HG02970 (cell line): ENCODE measurements at regions not wholly inside any gene's neighbourhood (a gene's known extent, or its start where the extent isn't known, plus 50 kb on each side); places are given as distances from the start of the nearest gene placed in this dataset.

Experiments used
- ATAC-seq: cut with Tn5 transposase; IDR thresholded peaks from one replicate; pipeline ENCODE4 v1.9.1; 2021; ENCODE audit warnings: mild to moderate bottlenecking, moderate library complexity, moderate number of reproducible peaks; ENCODE audit not compliant: unreplicated experiment, low FRiP score

DNA sequence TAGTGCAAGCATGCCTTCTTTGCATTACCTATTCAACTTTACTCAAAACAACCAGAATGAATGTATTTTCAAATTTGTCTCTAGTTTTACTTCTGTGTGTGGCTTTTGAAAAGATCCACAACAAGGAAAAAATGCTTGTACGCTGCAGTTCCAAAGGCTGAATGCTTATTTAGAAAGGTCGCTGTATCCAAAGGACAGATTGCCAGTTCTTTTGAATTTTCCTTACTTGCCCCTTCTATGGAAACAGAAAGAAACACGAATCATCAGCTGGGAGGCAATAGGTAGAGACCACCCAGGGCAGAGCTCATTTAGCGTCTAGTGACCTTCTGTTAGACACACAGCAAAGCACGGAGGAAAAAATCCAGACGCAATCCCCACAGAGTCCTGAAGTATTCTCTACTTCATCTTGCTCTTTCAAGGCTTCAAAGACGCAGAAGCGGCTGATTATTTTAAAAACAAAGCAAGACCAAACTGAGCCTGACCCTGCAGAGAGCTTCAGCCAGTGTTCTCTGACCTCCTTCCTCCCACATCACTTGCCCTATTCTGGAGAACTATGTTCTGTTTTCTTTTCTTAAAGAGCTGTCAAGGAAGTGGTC is 674.6 kb upstream of the SGCG start:
- no peak for ATAC-seq

DNA sequence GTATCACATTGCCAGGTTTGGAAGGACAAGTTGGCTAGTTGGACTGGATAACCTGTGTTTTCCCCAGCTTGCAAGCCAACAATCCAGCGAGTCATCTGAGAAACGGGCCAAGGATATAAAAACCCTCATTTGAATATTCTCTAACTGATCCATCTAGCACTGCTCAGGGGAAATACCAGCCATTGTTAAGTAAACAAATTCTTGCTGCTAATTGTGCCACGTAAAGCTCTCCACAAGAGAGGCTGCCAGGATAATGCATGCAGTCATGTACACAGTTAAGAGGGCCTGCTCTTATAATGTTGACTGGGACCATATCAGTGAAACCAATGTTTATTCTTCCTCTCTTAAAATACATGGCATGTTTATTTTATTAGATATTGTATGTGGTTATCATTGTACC is 663.2 kb upstream of the SGCG start:
- no peak for ATAC-seq

- ATAC-seq = no peak
Measured at GRCh38 chr13:22536851-22537250, 643.9 kb upstream of the SGCG start.

DNA sequence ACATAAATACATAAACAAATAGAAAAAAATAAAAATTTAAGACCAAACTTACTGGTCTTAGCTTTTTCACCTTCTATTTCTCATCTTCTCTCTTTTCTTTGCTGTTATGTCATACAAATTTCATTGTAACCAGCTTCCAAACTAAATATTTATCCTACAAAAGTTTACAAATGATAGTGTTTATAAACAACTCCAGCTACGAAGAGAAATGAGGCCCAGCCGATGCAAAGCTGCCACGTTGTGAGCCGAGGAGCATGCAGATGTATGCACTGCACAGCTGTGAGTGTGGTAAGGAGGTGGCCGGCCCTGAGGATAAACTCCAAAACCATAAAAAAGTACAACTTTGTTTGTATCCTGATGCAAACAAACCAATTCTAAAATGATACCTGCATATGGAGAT is 642.4 kb upstream of the SGCG start:
- ATAC-seq = no peak

- no peak for ATAC-seq
Measured at GRCh38 chr13:22549126-22549525, 631.7 kb upstream of the SGCG start.

- ATAC-seq = no peak
Measured at GRCh38 chr13:22561581-22561980, 619.2 kb upstream of the SGCG start.

- ATAC-seq = no peak
Measured at GRCh38 chr13:22562116-22562515, 618.7 kb upstream of the SGCG start.

GRCh38 chr13:22563272-22563671 is 617.5 kb upstream of the SGCG start:
- ATAC-seq = no peak

DNA sequence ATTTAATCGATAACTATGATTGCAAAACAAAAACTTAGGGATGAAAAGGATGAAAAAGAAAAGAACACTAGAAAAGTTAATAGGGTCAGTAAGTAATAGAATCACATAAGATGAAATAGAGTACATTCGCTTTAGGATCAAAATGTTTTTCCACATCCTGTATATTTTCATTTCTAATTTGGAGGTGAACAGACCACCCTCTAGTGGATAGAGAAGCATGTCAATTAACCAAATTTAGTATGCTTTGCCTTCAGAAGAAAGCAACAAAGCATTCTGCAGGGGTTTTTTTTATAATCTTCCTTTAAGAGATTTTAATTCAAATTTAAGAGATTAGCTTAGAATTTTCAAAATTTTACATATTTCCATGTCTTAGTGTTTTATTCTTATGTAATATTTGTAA is 611.0 kb upstream of the SGCG start:
- ATAC-seq = no peak

DNA sequence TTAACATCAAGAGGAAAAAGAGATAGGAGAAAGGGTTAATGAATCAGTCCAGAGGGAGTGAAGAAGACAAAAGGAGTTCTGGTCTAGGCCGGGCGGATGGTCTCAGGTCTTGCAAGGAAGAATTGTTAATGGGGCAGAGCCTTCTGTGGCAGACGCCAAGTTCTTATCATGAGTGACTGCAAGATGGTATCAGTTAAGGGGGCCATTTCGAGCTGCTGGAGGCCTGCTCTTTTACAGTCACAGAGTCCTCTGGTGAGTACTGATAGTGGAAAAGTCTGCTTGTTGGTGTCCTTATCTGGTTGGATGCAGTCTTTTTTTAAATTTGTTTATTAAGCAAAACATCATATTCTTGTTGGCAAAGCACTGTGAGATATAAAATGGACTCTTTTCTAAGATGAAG is 590.9 kb upstream of the SGCG start:
- ATAC-seq = no peak

GRCh38 chr13:22592515-22592914 is 588.3 kb upstream of the SGCG start:
- no peak for ATAC-seq

DNA sequence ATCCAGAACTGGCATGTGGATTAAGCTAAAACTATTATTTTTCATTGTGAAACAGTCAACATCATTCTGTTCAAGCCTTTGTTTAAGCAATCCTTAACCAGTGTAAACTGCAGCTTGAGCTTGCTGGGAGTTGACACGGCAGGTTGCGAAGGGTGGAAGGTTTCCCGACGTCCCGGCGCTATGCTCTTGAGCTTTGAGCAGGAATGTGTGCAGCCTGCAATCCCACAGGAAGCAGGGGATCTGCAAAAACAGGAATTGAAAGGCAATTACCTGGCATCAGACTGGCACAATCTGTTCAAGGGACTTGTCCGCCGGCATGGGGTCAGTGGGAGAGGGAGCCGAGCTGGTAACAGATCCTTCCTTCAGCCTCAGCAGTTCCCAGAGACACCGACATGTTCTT is 586.7 kb upstream of the SGCG start:
- ATAC-seq = no peak

DNA sequence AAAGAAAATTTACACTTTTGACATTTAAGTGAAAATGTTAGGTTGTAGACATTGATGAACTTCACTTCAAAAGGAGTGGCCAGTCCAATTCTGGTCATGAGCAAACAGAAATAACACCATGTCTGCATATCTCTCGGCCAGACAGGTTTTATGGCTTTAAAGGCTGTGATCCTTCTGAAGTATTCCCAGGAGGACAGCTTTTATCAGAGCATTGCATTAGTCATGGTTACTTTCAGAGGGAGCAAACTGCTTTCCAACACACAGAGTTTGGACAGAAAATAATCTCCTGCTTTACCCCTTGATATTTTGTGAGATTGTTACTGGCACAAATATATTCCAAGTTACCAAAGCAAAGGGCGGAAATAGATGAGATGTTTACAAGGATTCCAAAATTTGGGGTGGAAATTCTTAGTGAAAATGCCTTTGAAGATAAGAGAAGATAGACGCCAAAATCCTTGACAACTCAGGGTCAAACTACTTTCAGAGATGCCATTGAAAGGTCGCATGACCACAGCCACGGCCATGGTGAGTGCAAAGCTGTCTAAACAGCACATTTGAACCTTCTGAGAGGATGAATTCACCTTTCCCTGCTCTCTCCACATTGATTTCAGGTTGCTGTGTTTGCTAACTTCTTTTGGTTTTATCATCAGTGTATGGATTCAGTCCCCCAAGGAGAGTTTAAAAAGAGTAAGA is 584.5 kb upstream of the SGCG start:
- no peak for ATAC-seq

DNA sequence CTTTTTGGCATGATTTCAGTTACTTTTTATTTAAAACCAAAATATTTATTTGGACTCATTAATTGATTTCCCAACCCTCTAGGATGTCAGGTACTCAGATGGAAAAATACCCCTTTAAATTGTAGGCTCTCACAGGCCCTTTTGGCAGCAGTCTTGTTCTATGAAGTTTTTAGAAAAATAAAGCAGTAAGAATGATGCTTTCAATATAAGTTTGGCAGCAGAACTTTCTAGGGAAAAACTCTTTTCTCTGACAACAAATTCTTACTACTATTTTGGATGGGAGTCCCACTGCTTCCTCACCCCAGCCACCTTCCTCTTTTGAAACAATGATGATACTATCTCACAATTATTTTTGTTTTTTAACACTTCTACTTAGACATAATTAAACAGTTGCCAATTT is 581.6 kb upstream of the SGCG start:
- no peak for ATAC-seq

DNA sequence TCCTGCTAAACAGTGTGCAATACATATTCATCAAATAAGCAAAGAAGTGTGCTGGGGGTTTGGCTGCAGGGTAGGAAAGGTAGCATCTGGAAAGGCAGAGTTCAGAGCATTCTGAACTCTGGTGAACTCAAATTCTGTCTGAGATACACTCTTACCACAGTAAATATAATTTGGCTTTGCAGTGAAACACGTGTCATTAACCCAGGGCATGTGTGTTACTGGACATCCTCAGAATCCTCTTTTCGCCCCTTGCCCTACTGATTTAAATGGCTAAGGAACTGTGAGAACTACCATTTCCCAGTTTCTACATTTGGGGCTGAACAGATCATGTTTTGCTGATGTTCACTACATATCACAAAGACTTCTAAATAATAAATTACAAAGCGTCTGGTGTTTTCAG is 562.8 kb upstream of the SGCG start:
- no peak for ATAC-seq

- ATAC-seq = no peak
Measured at GRCh38 chr13:22625691-22626090, 555.1 kb upstream of the SGCG start.

DNA sequence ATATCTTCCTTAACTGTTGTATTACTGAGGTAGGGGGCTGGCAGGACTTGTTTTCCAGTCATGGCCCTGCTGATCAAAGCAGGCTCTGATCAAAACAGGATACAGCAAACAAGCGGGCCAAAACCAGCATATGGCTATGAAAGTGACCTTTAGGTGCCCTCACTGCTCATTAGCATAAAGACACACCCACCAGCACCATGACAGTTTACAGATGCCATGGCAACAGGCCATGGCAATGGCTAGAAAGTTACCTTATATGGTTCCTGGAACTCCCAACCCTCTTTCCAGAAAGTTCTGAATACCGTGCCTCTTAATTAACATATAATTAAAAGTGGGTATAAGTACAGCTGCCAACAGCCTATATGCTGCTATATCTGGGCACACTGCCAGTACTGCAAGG is 551.4 kb upstream of the SGCG start:
- no peak for ATAC-seq

DNA sequence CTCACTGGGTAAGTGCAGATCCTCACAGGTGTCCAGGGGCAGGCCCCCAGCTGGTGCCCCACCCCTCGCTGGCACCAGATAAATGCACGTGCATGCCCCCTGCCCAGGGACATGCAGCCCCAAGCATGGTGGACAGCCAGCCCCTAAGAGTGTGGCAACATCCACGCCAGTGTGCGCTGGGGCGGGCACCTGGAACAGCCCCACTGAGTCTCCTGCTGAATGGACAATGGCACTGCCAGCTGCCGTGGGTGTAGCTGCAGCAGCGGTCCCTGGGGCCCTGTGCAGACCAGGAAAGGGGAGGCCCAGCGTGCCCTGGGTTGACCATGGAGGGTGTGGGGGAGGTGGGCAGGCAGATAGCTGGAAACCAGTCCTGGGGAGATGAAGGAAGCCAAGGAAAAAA is 538.7 kb upstream of the SGCG start:
- no peak for ATAC-seq

DNA sequence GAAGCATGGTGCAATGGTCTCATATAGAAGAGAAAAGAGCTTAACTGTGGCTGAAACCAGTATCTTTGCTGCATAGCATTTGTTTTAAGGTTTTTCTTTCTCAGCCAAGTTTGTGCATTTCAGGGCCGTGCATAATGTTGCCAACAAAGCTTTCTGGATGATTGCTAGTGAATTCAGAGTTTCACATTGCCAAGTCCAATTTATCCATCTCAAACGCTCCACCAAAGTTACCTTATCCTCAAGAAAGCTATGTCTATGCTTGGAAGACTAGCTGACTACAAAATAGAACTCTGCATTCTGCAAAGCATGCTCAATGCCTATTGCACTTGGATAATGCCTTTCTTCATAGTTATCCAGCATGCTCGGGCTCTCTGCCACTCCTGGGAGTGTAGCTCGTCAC is 535.8 kb upstream of the SGCG start:
- ATAC-seq = no peak

DNA sequence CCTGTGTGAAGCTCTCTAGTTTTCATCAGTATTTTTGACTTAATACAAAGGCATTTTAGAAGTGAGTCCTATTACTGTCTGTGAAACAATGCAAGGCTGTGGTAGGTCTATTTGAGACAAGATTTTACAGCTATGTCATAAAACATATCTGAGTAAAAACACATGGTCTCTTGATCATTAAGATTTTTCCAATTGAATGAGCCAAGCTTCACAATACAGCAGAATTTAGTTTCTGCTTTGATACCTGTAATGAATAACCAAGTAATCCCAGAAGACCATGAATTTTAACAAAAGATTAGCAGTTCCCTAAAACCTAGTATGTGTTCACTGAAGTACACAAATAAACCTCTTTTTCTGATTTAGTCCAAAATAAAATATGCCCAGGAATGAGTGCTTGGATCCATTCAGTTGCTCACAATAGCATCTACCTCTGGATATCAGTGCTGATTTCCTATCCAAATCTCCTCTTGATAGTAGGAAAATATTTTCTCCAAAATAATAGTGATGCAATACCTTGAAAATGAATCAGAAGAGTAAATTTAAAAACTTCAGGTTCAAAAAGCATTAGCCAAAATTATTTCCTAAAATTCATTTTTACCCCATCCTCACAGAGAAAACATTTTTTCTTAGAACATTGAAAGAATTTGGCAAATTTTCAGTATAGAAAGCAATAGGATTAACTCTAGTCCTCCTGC is 533.5 kb upstream of the SGCG start:
- ATAC-seq = no peak

- no peak for ATAC-seq
Measured at GRCh38 chr13:22648320-22648801, 532.4 kb upstream of the SGCG start.

- ATAC-seq = no peak
Measured at GRCh38 chr13:22652796-22653195, 528.0 kb upstream of the SGCG start.
